GM18519 (cell line): ENCODE measurements at regions not wholly inside any gene's neighbourhood (a gene's known extent, or its start where the extent isn't known, plus 50 kb on each side); places are given as distances from the start of the nearest gene placed in this dataset.
"Not testable (repeated sequence)": the region's sequence is repeated elsewhere in the genome, so short reads cannot be mapped to it uniquely, and the experiment has no call there.

ENCODE experiments used
- ATAC-seq: cut with Tn5 transposase; IDR thresholded peaks from one replicate; pipeline ENCODE4 v1.9.1; 2021; ENCODE audit warnings: mild to moderate bottlenecking, moderate library complexity; ENCODE audit not compliant: unreplicated experiment, low FRiP score

GRCh38 chr1:182172699-182173098 lies 111.2 kb upstream of the ZNF648 start:
- ATAC-seq: no peak

- ATAC-seq: no peak
These were observed 109.5 kb upstream of the ZNF648 start for GRCh38 chr1:182170891-182171461.

- ATAC-seq: no peak
These were observed 107.7 kb upstream of the ZNF648 start for GRCh38 chr1:182169203-182169602.

GRCh38 chr1:182166750-182167149 lies 105.2 kb upstream of the ZNF648 start:
- no peak for ATAC-seq

- no peak for ATAC-seq
These were observed 104.8 kb upstream of the ZNF648 start for GRCh38 chr1:182166321-182166720.

- no peak for ATAC-seq
These were observed 102.8 kb upstream of the ZNF648 start for GRCh38 chr1:182164273-182164672.

GRCh38 chr1:182163821-182164223 lies 102.3 kb upstream of the ZNF648 start:
- no peak for ATAC-seq

GRCh38 chr1:182159443-182159842 lies 97.9 kb upstream of the ZNF648 start:
- ATAC-seq: no peak

- ATAC-seq: no peak
These were observed 95.7 kb upstream of the ZNF648 start for GRCh38 chr1:182157187-182157586.

GRCh38 chr1:182154425-182154824 lies 92.9 kb upstream of the ZNF648 start:
- ATAC-seq: not testable (repeated sequence)

GRCh38 chr1:182149411-182149965 lies 88.0 kb upstream of the ZNF648 start:
- no peak for ATAC-seq

GRCh38 chr1:182147951-182148350 lies 86.4 kb upstream of the ZNF648 start:
- ATAC-seq: no peak

- peak; percentile 77 for ATAC-seq
These were observed 85.8 kb upstream of the ZNF648 start for GRCh38 chr1:182147136-182147820.

GRCh38 chr1:182146286-182146685 lies 84.8 kb upstream of the ZNF648 start:
- no peak for ATAC-seq

GRCh38 chr1:182145441-182145840 lies 83.9 kb upstream of the ZNF648 start:
- ATAC-seq: no peak

GRCh38 chr1:182144646-182145030 lies 83.1 kb upstream of the ZNF648 start:
- ATAC-seq: no peak

GRCh38 chr1:182143825-182144645 lies 82.5 kb upstream of the ZNF648 start:
- ATAC-seq: no peak

GRCh38 chr1:182143154-182143657 lies 81.7 kb upstream of the ZNF648 start:
- ATAC-seq: no peak

GRCh38 chr1:182142621-182143020 lies 81.1 kb upstream of the ZNF648 start:
- ATAC-seq: no peak

GRCh38 chr1:182141040-182141439 lies 79.5 kb upstream of the ZNF648 start:
- no peak for ATAC-seq

GRCh38 chr1:182139496-182139895 lies 78.0 kb upstream of the ZNF648 start:
- ATAC-seq: no peak
